GM23338 (cell line): ENCODE measurements at regions not wholly inside any gene's neighbourhood (a gene's known extent, or its start where the extent isn't known, plus 50 kb on each side); places are given as distances from the start of the nearest gene placed in this dataset.

Source experiments
- ATAC-seq: fragments of 200-7000 bp; cut with Tn5 transposase; 3 replicates; pipeline ENCODE4 v1.9.1; 2020
- DNase-seq: peaks from one replicate; pipeline ENCODE4 v3.0.0-alpha.2; 2015; ENCODE audit warnings: low spot score
- H2AFZ ChIP-seq: fragments of 200-600 bp; sonication (generic); 2 replicates; pipeline ENCODE4 v1.8.0; 2016; ENCODE audit warnings: antibody characterized with exemption, mild to moderate bottlenecking, moderate library complexity
- H3F3A ChIP-seq: fragments of 200-600 bp; sonication (generic); replicated peaks from 2 replicates; pipeline ENCODE4 v1.8.0; 2017; ENCODE audit warnings: antibody characterized with exemption, mixed run types, low read depth
- H3K27ac ChIP-seq: fragments of 200-600 bp; sonication (generic); 2 replicates; pipeline ENCODE4 v1.6.1; 2016; ENCODE audit warnings: low read depth
- H3K27me3 ChIP-seq: fragments of 200-600 bp; sonication (generic); 2 replicates; pipeline ENCODE4 v1.8.0; 2016; ENCODE audit warnings: mild to moderate bottlenecking, mixed run types, moderate library complexity; ENCODE audit not compliant: insufficient read depth
- H3K36me3 ChIP-seq: fragments of 200-600 bp; sonication (generic); 2 replicates; pipeline ENCODE4 v1.8.0; 2016; ENCODE audit warnings: mild to moderate bottlenecking; ENCODE audit not compliant: insufficient read depth
- H3K4me1 ChIP-seq: fragments of 200-600 bp; sonication (generic); 2 replicates; pipeline ENCODE4 v1.8.0; 2016; ENCODE audit warnings: mild to moderate bottlenecking, moderate library complexity; ENCODE audit not compliant: insufficient read depth
- H3K4me2 ChIP-seq: fragments of 200-600 bp; sonication (generic); 2 replicates; pipeline ENCODE4 v1.7.1; 2017; ENCODE audit warnings: mixed run types
- H3K4me3 ChIP-seq: fragments of 200-600 bp; sonication (generic); 2 replicates; pipeline ENCODE4 v1.6.1; 2016; ENCODE audit warnings: mixed run types
- H3K79me2 ChIP-seq: fragments of 200-600 bp; sonication (generic); replicated peaks from 2 replicates; pipeline ENCODE4 v1.8.0; 2017; ENCODE audit warnings: mild to moderate bottlenecking; ENCODE audit not compliant: insufficient read depth
- H3K9me2 ChIP-seq: fragments of 200-600 bp; sonication (generic); 2 replicates; pipeline ENCODE4 v1.8.0; 2017; ENCODE audit not compliant: insufficient read depth
- H4K20me1 ChIP-seq: fragments of 200-600 bp; sonication (generic); replicated peaks from 2 replicates; pipeline ENCODE4 v1.8.0; 2017; ENCODE audit warnings: mild to moderate bottlenecking; ENCODE audit not compliant: insufficient read depth
- H3K27ac Mint-ChIP-seq: 2 replicates; pipeline ENCODE4 v1.8.0; 2020; ENCODE audit warnings: inconsistent platforms, mild to moderate bottlenecking, moderate library complexity, mixed read lengths
- H3K27me3 Mint-ChIP-seq: 3 replicates; pipeline ENCODE4 v1.8.0; 2022; ENCODE audit warnings: low read depth, mild to moderate bottlenecking, moderate library complexity, mixed read lengths, inconsistent platforms; ENCODE audit not compliant: insufficient read depth, poor library complexity
- H3K36me3 Mint-ChIP-seq: 3 replicates; pipeline ENCODE4 v1.8.0; 2021; ENCODE audit warnings: low read depth, mild to moderate bottlenecking, inconsistent platforms, moderate library complexity, mixed read lengths
- H3K4me1 Mint-ChIP-seq: 3 replicates; pipeline ENCODE4 v1.8.0; 2020; ENCODE audit warnings: mild to moderate bottlenecking, inconsistent platforms, mixed read lengths
- H3K4me3 Mint-ChIP-seq: 3 replicates; pipeline ENCODE4 v1.8.0; 2021; ENCODE audit warnings: moderate library complexity, mild to moderate bottlenecking, inconsistent platforms, mixed read lengths
- H3K9me3 Mint-ChIP-seq: 3 replicates; pipeline ENCODE4 v1.8.0; 2020; ENCODE audit warnings: moderate library complexity, mild to moderate bottlenecking, inconsistent platforms, mixed read lengths
- CREB1 ChIP-seq: fragments of 250-450 bp; sonication (Bioruptor Pico); IDR thresholded peaks from 2 replicates; pipeline ENCODE4 v1.5.0; 2020; ENCODE audit warnings: low read depth, mild to moderate bottlenecking, moderate library complexity
- ETS1 ChIP-seq: IDR thresholded peaks from 2 replicates; pipeline ENCODE4 v1.6.1; 2016; ENCODE audit warnings: antibody characterized with exemption
- EZH2 ChIP-seq: fragments of 200-600 bp; sonication (generic); IDR thresholded peaks from one replicate; pipeline ENCODE4 v1.8.0; 2017; ENCODE audit warnings: antibody characterized with exemption, mild to moderate bottlenecking, low read depth; ENCODE audit not compliant: unreplicated experiment
- EZH2phosphoT487 ChIP-seq: fragments of 200-600 bp; sonication (generic); IDR thresholded peaks from one replicate; pipeline ENCODE4 v1.8.1; 2018; ENCODE audit warnings: antibody characterized with exemption; ENCODE audit not compliant: unreplicated experiment
- NANOG ChIP-seq: IDR thresholded peaks from 2 replicates; pipeline ENCODE4 v1.6.1; 2016; ENCODE audit warnings: antibody characterized with exemption, borderline replicate concordance
- POLR2AphosphoS5 ChIP-seq: IDR thresholded peaks from 2 replicates; pipeline ENCODE4 v1.6.1; 2016; ENCODE audit warnings: antibody characterized with exemption, low read depth
- STAT1 ChIP-seq: IDR thresholded peaks from one replicate; pipeline ENCODE4 v1.6.1; 2016; ENCODE audit warnings: antibody characterized with exemption; ENCODE audit not compliant: unreplicated experiment
- TF ChIP-seq, protein P1 (sequence below): IDR thresholded peaks from one replicate; pipeline ENCODE4 v1.6.1; 2018; ENCODE audit warnings: antibody characterized with exemption; ENCODE audit not compliant: unreplicated experiment
- TF ChIP-seq, protein P2 (sequence below), 2 experiments: fragments of 200-600 bp in 1 of 2; sonication (generic) in 1 of 2; conservative IDR thresholded peaks; 2 replicates each; pipeline versions ENCODE4 v1.5.1 to v1.6.1; 2016 to 2017; ENCODE audit warnings: antibody characterized with exemption in 2 of 2, low read depth in 2 of 2, mild to moderate bottlenecking in 2 of 2, moderate library complexity in 1 of 2

GRCh38 chr15:101120987-101121386 is 130.9 kb downstream of the CHSY1 start (continued):
- TF ChIP-seq, protein P1, sequence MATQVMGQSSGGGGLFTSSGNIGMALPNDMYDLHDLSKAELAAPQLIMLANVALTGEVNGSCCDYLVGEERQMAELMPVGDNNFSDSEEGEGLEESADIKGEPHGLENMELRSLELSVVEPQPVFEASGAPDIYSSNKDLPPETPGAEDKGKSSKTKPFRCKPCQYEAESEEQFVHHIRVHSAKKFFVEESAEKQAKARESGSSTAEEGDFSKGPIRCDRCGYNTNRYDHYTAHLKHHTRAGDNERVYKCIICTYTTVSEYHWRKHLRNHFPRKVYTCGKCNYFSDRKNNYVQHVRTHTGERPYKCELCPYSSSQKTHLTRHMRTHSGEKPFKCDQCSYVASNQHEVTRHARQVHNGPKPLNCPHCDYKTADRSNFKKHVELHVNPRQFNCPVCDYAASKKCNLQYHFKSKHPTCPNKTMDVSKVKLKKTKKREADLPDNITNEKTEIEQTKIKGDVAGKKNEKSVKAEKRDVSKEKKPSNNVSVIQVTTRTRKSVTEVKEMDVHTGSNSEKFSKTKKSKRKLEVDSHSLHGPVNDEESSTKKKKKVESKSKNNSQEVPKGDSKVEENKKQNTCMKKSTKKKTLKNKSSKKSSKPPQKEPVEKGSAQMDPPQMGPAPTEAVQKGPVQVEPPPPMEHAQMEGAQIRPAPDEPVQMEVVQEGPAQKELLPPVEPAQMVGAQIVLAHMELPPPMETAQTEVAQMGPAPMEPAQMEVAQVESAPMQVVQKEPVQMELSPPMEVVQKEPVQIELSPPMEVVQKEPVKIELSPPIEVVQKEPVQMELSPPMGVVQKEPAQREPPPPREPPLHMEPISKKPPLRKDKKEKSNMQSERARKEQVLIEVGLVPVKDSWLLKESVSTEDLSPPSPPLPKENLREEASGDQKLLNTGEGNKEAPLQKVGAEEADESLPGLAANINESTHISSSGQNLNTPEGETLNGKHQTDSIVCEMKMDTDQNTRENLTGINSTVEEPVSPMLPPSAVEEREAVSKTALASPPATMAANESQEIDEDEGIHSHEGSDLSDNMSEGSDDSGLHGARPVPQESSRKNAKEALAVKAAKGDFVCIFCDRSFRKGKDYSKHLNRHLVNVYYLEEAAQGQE: no peak
- no peak for TF ChIP-seq NANOG
- no peak for TF ChIP-seq ETS1
- no peak for TF ChIP-seq POLR2AphosphoS5
- TF ChIP-seq CREB1 (CRISPR knock-in tag): no peak
- TF ChIP-seq EZH2phosphoT487: no peak
- TF ChIP-seq, protein P2, sequence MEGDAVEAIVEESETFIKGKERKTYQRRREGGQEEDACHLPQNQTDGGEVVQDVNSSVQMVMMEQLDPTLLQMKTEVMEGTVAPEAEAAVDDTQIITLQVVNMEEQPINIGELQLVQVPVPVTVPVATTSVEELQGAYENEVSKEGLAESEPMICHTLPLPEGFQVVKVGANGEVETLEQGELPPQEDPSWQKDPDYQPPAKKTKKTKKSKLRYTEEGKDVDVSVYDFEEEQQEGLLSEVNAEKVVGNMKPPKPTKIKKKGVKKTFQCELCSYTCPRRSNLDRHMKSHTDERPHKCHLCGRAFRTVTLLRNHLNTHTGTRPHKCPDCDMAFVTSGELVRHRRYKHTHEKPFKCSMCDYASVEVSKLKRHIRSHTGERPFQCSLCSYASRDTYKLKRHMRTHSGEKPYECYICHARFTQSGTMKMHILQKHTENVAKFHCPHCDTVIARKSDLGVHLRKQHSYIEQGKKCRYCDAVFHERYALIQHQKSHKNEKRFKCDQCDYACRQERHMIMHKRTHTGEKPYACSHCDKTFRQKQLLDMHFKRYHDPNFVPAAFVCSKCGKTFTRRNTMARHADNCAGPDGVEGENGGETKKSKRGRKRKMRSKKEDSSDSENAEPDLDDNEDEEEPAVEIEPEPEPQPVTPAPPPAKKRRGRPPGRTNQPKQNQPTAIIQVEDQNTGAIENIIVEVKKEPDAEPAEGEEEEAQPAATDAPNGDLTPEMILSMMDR (conservative IDR thresholded peaks at IDR 0.05; ENCODE audit: low read depth in 2 of 2): no peak
- TF ChIP-seq EZH2: no peak
- TF ChIP-seq STAT1: no peak

DNA sequence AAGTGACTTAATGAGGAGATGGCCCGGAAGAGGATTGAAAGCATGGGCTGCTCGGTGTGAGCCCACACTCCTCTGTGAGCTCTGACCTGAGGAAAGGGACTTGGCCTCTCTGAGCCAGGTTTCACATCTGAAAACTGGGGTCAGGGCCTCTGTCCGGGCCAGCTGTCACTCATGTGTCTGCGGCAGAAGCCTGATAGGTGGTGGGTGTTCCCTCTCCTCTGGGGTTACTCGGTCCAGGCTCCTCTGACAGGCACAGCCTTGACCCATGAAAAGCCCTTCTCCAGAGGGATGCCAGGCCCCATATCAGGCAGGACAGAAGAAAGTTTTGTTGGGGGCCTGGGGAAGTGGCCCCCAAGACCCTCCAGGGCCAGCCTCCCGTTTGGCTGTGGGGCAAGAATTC is 131.4 kb downstream of the CHSY1 start:
- H3K27me3 Mint-ChIP-seq: peaks cover 7% of the 10 kb centered on the region
- Histone ChIP-seq H3K4me2 (no peak overlapping the region), H3K79me2 (no peaks in the 10 kb centered on the region), H4K20me1 (no peaks in the 10 kb centered on the region), H3F3A (0 out of 2 replicates have a peak, but pooled peaks cover 4% of the 10 kb centered on the region), H2AFZ (no peak overlapping the region), H3K36me3 (no peaks in the 10 kb centered on the region), H3K27ac (0 out of 2 replicates have a peak overlapping the region, but pooled peaks have one; percentile 39), H3K27me3 (no peaks in the 10 kb centered on the region), H3K9me2 (no peaks in the 10 kb centered on the region), H3K4me1 (peaks cover 9% of the 10 kb centered on the region), H3K4me3 (no peak overlapping the region)
- H3K4me1 Mint-ChIP-seq: peaks cover 31% of the 10 kb centered on the region
- no peaks in the 10 kb centered on the region for H3K36me3 Mint-ChIP-seq
- no peak overlapping the region for H3K27ac Mint-ChIP-seq
- ATAC-seq (no peak), DNase-seq (no peak)
- no peak overlapping the region; the same call in 2 of the 3 replicates for H3K4me3 Mint-ChIP-seq
- no peaks in the 10 kb centered on the region for H3K9me3 Mint-ChIP-seq
- TF ChIP-seq EZH2phosphoT487 (no peak), STAT1 (no peak), CREB1 (CRISPR knock-in tag) (no peak)
- TF ChIP-seq, protein P1: no peak
